ENCODE measurements at regions not wholly inside any gene's neighbourhood (a gene's known extent, or its start where the extent isn't known, plus 50 kb on each side); places are given as distances from the start of the nearest gene placed in this dataset.

- Histone ChIP-seq H3K9me3 (ENCODE audit: control insufficient read depth, insufficient read depth, low read depth, low read length) (no peaks in the 10 kb centered on the region), H3K4me1 (ENCODE audit: control insufficient read depth, insufficient read depth, low read length) (no peaks in the 10 kb centered on the region), H3K4me3 (ENCODE audit: low read depth, low read length) (no peak overlapping the region), H3K36me3 (ENCODE audit: control insufficient read depth in 2 of 2, insufficient read depth in 1 of 2, low read length in 2 of 2) (no peaks in the 10 kb centered on the region), H3K27ac (ENCODE audit: extremely low read depth, low read depth, low read length) (no peak overlapping the region)
- POLR2A ChIA-PET: no interaction called here
- TF ChIP-seq ZNF610 (tag by site-specific recombination; IDR thresholded peaks at IDR 0.05; ENCODE audit: borderline replicate concordance) (no peak), SALL2 (tag by site-specific recombination; IDR thresholded peaks at IDR 0.05; ENCODE audit: borderline replicate concordance) (no peak), FEZF1 (tag by site-specific recombination; IDR thresholded peaks at IDR 0.05) (no peak), OVOL3 (tag by site-specific recombination; IDR thresholded peaks at IDR 0.05) (no peak), ZNF16 (tag by site-specific recombination; IDR thresholded peaks at IDR 0.05; ENCODE audit: low read depth) (no peak), KLF1 (tag by site-specific recombination; IDR thresholded peaks at IDR 0.05) (no peak), ZNF830 (tag by site-specific recombination; IDR thresholded peaks at IDR 0.05; ENCODE audit: low read depth) (no peak), ZNF37A (tag by site-specific recombination; IDR thresholded peaks at IDR 0.05) (no peak), ZNF501 (tag by site-specific recombination; IDR thresholded peaks at IDR 0.05) (no peak), ZNF518A (tag by site-specific recombination; conservative IDR thresholded peaks at IDR 0.05; ENCODE audit: low read depth) (no peak), GLIS1 (tag by site-specific recombination; IDR thresholded peaks at IDR 0.05) (no peak), ZNF112 (tag by site-specific recombination; IDR thresholded peaks at IDR 0.05) (no peak), ZNF366 (tag by site-specific recombination; conservative IDR thresholded peaks at IDR 0.05) (no peak)
- TF ChIP-seq, protein P1, sequence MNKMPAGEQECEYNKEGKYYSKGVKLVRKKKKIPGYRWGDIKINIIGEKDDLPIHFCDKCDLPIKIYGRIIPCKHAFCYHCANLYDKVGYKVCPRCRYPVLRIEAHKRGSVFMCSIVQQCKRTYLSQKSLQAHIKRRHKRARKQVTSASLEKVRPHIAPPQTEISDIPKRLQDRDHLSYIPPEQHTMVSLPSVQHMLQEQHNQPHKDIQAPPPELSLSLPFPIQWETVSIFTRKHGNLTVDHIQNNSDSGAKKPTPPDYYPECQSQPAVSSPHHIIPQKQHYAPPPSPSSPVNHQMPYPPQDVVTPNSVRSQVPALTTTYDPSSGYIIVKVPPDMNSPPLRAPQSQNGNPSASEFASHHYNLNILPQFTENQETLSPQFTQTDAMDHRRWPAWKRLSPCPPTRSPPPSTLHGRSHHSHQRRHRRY (tag by site-specific recombination; IDR thresholded peaks at IDR 0.05): no peak
- TF ChIP-seq, protein P2, sequence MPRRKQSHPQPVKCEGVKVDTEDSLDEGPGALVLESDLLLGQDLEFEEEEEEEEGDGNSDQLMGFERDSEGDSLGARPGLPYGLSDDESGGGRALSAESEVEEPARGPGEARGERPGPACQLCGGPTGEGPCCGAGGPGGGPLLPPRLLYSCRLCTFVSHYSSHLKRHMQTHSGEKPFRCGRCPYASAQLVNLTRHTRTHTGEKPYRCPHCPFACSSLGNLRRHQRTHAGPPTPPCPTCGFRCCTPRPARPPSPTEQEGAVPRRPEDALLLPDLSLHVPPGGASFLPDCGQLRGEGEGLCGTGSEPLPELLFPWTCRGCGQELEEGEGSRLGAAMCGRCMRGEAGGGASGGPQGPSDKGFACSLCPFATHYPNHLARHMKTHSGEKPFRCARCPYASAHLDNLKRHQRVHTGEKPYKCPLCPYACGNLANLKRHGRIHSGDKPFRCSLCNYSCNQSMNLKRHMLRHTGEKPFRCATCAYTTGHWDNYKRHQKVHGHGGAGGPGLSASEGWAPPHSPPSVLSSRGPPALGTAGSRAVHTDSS (tag by site-specific recombination; IDR thresholded peaks at IDR 0.05): no peak
- TF ChIP-seq, protein P3, sequence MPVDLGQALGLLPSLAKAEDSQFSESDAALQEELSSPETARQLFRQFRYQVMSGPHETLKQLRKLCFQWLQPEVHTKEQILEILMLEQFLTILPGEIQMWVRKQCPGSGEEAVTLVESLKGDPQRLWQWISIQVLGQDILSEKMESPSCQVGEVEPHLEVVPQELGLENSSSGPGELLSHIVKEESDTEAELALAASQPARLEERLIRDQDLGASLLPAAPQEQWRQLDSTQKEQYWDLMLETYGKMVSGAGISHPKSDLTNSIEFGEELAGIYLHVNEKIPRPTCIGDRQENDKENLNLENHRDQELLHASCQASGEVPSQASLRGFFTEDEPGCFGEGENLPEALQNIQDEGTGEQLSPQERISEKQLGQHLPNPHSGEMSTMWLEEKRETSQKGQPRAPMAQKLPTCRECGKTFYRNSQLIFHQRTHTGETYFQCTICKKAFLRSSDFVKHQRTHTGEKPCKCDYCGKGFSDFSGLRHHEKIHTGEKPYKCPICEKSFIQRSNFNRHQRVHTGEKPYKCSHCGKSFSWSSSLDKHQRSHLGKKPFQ (tag by site-specific recombination; IDR thresholded peaks at IDR 0.05): no peak
- CTCF ChIA-PET: interaction anchor here (0.5 to 0.8 kb wide), 3 partner anchors 8 to 543 kb away, joined by 4 to 5 read pairs (median 4); no protein-coding TSS in a partner anchor
Measured at GRCh38 chr13:58298556-58299135, 667.1 kb downstream of the PCDH17 start.

- Histone ChIP-seq H3K4me3 (ENCODE audit: low read depth, low read length) (no peak overlapping the region), H3K36me3 (ENCODE audit: control insufficient read depth in 2 of 2, insufficient read depth in 1 of 2, low read length in 2 of 2) (no peaks in the 10 kb centered on the region), H3K9me3 (ENCODE audit: control insufficient read depth, insufficient read depth, low read depth, low read length) (no peaks in the 10 kb centered on the region), H3K4me1 (ENCODE audit: control insufficient read depth, insufficient read depth, low read length) (no peaks in the 10 kb centered on the region), H3K27ac (ENCODE audit: extremely low read depth, low read depth, low read length) (no peak overlapping the region)
- ChIA-PET POLR2A (no interaction called here), CTCF (interaction anchor here (1.2 kb wide), 1 partner anchor 675 kb away, joined by 3 read pairs; no protein-coding TSS in a partner anchor)
- TF ChIP-seq ZBTB17 (tag by site-specific recombination; IDR thresholded peaks at IDR 0.05) (no peak), YY1 (tag by site-specific recombination; IDR thresholded peaks at IDR 0.05) (no peak), ZNF23 (tag by site-specific recombination; IDR thresholded peaks at IDR 0.05; ENCODE audit: borderline replicate concordance) (no peak), ZSCAN16 (tag by site-specific recombination; IDR thresholded peaks at IDR 0.05) (no peak), ZFP41 (tag by site-specific recombination; IDR thresholded peaks at IDR 0.05; ENCODE audit: borderline replicate concordance) (no peak), ZNF324 (tag by site-specific recombination; IDR thresholded peaks at IDR 0.05) (no peak), BCL11A (tag by site-specific recombination; IDR thresholded peaks at IDR 0.05; ENCODE audit: low read depth) (no peak), ZNF248 (tag by site-specific recombination; IDR thresholded peaks at IDR 0.05) (no peak)
- TF ChIP-seq, protein P4, sequence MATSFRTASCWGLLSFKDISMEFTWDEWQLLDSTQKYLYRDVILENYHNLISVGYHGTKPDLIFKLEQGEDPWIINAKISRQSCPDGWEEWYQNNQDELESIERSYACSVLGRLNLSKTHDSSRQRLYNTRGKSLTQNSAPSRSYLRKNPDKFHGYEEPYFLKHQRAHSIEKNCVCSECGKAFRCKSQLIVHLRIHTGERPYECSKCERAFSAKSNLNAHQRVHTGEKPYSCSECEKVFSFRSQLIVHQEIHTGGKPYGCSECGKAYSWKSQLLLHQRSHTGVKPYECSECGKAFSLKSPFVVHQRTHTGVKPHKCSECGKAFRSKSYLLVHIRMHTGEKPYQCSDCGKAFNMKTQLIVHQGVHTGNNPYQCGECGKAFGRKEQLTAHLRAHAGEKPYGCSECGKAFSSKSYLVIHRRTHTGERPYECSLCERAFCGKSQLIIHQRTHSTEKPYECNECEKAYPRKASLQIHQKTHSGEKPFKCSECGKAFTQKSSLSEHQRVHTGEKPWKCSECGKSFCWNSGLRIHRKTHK (tag by site-specific recombination; IDR thresholded peaks at IDR 0.05): no peak
Measured at GRCh38 chr13:58300224-58300623, 668.7 kb downstream of the PCDH17 start.

Data from HEK293 (cell line).